Lower lobe of right lung (tissue), 2 donors: ENCODE measurements at regions not wholly inside any gene's neighbourhood (a gene's known extent, or its start where the extent isn't known, plus 50 kb on each side); places are given as distances from the start of the nearest gene placed in this dataset.

ENCODE experiments used
- ATAC-seq, 2 donors: fragments of 200-7000 bp; cut with Tn5 transposase; one replicate each; pipeline ENCODE4 v1.9.1; 2020 to 2022; ENCODE audit warnings: mild to moderate bottlenecking in 2 of 2, moderate library complexity in 2 of 2
- DNase-seq: peaks from one replicate; pipeline ENCODE4 v3.0.0-alpha.2; 2020
- H3K27ac ChIP-seq: fragments of 200-600 bp; one replicate; pipeline ENCODE4 v1.8.0; 2022
- H3K27me3 ChIP-seq: fragments of 200-600 bp; one replicate; pipeline ENCODE4 v1.8.0; 2022; ENCODE audit warnings: low read depth
- H3K36me3 ChIP-seq: fragments of 200-600 bp; one replicate; pipeline ENCODE4 v1.8.0; 2022; ENCODE audit warnings: mild to moderate bottlenecking
- H3K4me1 ChIP-seq: fragments of 200-600 bp; one replicate; pipeline ENCODE4 v1.8.0; 2022
- H3K4me3 ChIP-seq: fragments of 200-600 bp; one replicate; pipeline ENCODE4 v1.8.0; 2022; ENCODE audit warnings: mild to moderate bottlenecking
- H3K9me3 ChIP-seq: fragments of 200-600 bp; one replicate; pipeline ENCODE4 v1.8.0; 2022
- intact Hi-C: fragments of 100-400 bp; cut with DNase I; formaldehyde crosslinking; loops from one replicate; pipeline ENCODE4 v1.11.0; 2022
- TF ChIP-seq, protein P1 (sequence below): fragments of 200-600 bp; IDR thresholded peaks from one replicate; pipeline ENCODE4 v1.8.0; 2022; ENCODE audit warnings: antibody characterized with exemption, mild to moderate bottlenecking
- donor health status: DM: no; HTN: yes; CAD: no; lungs with severe emphysema.

DNA sequence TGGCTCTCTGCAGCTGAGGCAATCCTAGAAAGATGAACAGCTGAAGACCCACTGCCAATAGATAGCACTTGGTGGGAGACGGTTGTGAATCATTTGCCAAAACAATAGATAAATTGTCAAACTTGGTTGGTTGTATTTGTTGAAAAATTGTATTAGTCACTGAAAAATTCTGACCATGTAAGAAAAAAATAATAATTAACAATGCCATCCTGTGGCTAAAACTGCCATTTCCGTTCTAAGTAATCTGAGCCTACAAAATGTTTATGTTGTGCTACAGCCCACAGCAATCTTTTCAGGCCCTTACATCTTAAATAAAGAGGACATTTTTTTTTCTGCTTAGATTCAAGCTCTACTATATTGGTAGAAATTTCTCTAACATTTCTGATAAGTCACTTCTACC lies 103.2 kb upstream of the ANO3 start:
- Histone ChIP-seq H3K4me1 (no peaks in the 10 kb centered on the region), H3K36me3 (no peaks in the 10 kb centered on the region), H3K9me3 (no peaks in the 10 kb centered on the region), H3K27ac (no peak overlapping the region), H3K4me3 (no peak overlapping the region), H3K27me3 (no peaks in the 10 kb centered on the region)
- no peak for DNase-seq
- no peak for ATAC-seq
- TF ChIP-seq, protein P1, sequence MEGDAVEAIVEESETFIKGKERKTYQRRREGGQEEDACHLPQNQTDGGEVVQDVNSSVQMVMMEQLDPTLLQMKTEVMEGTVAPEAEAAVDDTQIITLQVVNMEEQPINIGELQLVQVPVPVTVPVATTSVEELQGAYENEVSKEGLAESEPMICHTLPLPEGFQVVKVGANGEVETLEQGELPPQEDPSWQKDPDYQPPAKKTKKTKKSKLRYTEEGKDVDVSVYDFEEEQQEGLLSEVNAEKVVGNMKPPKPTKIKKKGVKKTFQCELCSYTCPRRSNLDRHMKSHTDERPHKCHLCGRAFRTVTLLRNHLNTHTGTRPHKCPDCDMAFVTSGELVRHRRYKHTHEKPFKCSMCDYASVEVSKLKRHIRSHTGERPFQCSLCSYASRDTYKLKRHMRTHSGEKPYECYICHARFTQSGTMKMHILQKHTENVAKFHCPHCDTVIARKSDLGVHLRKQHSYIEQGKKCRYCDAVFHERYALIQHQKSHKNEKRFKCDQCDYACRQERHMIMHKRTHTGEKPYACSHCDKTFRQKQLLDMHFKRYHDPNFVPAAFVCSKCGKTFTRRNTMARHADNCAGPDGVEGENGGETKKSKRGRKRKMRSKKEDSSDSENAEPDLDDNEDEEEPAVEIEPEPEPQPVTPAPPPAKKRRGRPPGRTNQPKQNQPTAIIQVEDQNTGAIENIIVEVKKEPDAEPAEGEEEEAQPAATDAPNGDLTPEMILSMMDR = no peak
- intact Hi-C loops = loop anchor here (10.0 kb wide), 1 partner anchor 244 kb away; no protein-coding TSS in a partner anchor

DNA sequence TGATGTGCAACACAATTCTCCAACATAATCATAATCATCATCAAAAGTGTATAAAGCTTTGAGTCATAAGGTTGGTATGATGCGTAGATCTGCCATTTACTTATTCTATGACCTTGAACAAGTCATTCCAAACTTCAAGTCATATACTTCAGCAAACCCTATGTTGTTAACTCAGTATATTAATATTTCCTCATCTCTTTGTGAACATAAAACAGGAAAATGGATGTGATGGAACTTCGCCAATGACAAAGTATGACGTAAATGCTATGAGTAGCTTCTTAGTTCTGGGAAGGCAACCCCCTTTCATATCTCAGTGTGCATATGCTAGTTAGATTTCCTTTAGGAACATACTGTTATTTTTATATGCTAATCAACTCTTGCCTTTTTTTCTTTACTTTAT lies 102.7 kb upstream of the ANO3 start:
- Histone ChIP-seq H3K4me3 (no peak overlapping the region), H3K27ac (no peak overlapping the region), H3K4me1 (no peaks in the 10 kb centered on the region), H3K36me3 (no peaks in the 10 kb centered on the region), H3K27me3 (no peaks in the 10 kb centered on the region), H3K9me3 (no peaks in the 10 kb centered on the region)
- TF ChIP-seq, protein P1 = no peak
- intact Hi-C loops = loop anchor here (10.0 kb wide), 1 partner anchor 244 kb away; no protein-coding TSS in a partner anchor
- ATAC-seq = no peak
- no peak for DNase-seq

GRCh38 chr11:26229981-26230380 lies 101.9 kb upstream of the ANO3 start:
- Histone ChIP-seq H3K36me3 (no peaks in the 10 kb centered on the region), H3K4me1 (no peaks in the 10 kb centered on the region), H3K27ac (no peak overlapping the region), H3K4me3 (no peak overlapping the region), H3K9me3 (no peaks in the 10 kb centered on the region), H3K27me3 (no peaks in the 10 kb centered on the region)
- no peak for ATAC-seq
- DNase-seq = no peak
- intact Hi-C loops = loop anchor here (10.0 kb wide), 1 partner anchor 245 kb away; no protein-coding TSS in a partner anchor
- TF ChIP-seq, protein P1 = no peak

DNA sequence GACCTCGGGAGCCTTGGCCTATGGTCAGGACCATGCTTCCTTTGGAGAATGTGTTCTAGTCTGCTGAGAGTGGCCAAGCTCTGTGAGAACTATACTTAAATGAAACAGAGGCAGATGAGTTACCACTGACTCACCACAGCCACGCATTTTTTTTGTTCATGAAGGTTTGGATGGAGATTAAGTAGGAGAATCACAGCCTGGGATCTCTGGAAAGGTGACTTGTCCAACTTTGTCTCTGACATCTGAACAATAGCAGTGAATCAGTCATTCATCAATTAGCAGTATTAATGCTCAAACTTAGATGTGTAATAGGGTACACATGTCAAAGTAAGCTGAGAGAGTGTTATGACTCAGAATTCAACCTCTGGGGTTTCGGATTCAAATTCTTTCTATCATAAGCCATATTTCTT lies 100.7 kb upstream of the ANO3 start:
- ATAC-seq = no peak
- TF ChIP-seq, protein P1 = no peak
- Histone ChIP-seq H3K36me3 (no peaks in the 10 kb centered on the region), H3K4me3 (no peak overlapping the region), H3K27me3 (no peaks in the 10 kb centered on the region), H3K9me3 (no peaks in the 10 kb centered on the region), H3K4me1 (no peaks in the 10 kb centered on the region), H3K27ac (no peak overlapping the region)
- intact Hi-C loops = no loop called here
- DNase-seq = no peak

DNA sequence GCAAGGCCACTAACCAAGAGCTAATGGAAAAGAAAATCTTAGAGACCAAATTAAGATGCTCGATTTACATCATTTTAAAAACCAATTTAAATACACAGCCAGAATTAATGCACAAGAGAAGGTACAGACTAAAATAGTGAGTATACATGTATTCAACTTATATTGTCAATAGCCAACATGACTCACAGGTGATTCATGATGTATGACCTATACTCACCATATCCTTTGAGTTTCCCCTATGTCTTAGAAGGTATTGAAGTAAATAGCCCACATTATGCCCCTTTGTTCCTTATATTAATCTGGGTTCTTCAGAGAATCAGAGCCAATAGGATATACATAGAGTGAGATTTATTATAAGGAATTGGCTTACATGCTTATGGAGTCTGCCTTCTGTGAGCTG lies 97.5 kb upstream of the ANO3 start:
- intact Hi-C loops = no loop called here
- H3K27ac ChIP-seq = no peak overlapping the region
- no peak for DNase-seq
- no peaks in the 10 kb centered on the region for H3K4me1 ChIP-seq
- no peak overlapping the region for H3K4me3 ChIP-seq
- ATAC-seq = no peak
- H3K27me3 ChIP-seq = no peaks in the 10 kb centered on the region
- H3K9me3 ChIP-seq = no peaks in the 10 kb centered on the region
- TF ChIP-seq, protein P1 = no peak
- H3K36me3 ChIP-seq = no peaks in the 10 kb centered on the region

DNA sequence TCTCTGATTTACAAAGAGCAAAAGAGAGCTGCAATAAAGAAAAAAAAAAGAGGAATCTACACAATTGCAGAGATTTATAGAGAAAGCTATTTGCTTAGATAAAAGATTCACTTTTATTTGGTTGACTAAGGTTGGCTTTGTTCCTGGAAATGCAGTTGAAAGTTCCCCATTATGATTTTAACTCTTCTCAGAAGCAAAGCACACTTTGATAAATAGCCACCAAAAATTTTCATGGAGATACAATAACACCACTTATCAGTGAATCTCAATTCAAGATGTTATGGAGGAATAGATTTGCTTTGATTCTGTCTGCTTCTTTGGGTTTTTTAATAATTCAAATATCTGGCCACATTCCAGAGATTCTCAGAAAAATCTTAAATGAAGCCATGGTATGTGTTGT lies 88.5 kb upstream of the ANO3 start:
- TF ChIP-seq, protein P1 = no peak
- no peaks in the 10 kb centered on the region for H3K4me1 ChIP-seq
- no peak for DNase-seq
- H3K4me3 ChIP-seq = no peak overlapping the region
- no peak for ATAC-seq
- H3K36me3 ChIP-seq = no peaks in the 10 kb centered on the region
- no peaks in the 10 kb centered on the region for H3K9me3 ChIP-seq
- intact Hi-C loops = no loop called here
- H3K27ac ChIP-seq = no peak overlapping the region
- no peaks in the 10 kb centered on the region for H3K27me3 ChIP-seq
